Psoas muscle (tissue), 7 donors: ENCODE measurements at regions not wholly inside any gene's neighbourhood (a gene's known extent, or its start where the extent isn't known, plus 50 kb on each side); places are given as distances from the start of the nearest gene placed in this dataset.

Source experiments
- ATAC-seq, 4 donors: fragments of 200-7000 bp; cut with Tn5 transposase; one replicate each; pipeline ENCODE4 v1.9.1; 2020; ENCODE audit warnings: moderate library complexity in 3 of 4, mild to moderate bottlenecking in 2 of 4
- DNase-seq, 2 donors: peaks; one replicate each; pipeline ENCODE4 v3.0.0-alpha.2; 2020
- H3K27ac ChIP-seq: fragments of 200-600 bp; one replicate; pipeline ENCODE4 v1.8.0; 2022
- H3K27me3 ChIP-seq, 3 donors: fragments of 200-600 bp in 1 of 3; one replicate each; pipeline versions ENCODE4 v1.6.1 to v1.8.0; 2013 to 2022; ENCODE audit warnings: low read length in 2 of 3, mild to moderate bottlenecking in 2 of 3, moderate library complexity in 1 of 3; ENCODE audit not compliant: insufficient read depth in 3 of 3
- H3K36me3 ChIP-seq, 2 donors: fragments of 200-600 bp in 1 of 2; one replicate each; pipeline versions ENCODE4 v1.6.1 to v1.8.0; 2013 to 2022; ENCODE audit warnings: low read depth in 1 of 2, mild to moderate bottlenecking in 1 of 2, moderate library complexity in 1 of 2; ENCODE audit not compliant: insufficient read depth in 1 of 2
- H3K4me1 ChIP-seq: fragments of 200-600 bp; one replicate; pipeline ENCODE4 v1.8.0; 2022
- H3K4me3 ChIP-seq: fragments of 200-600 bp; one replicate; pipeline ENCODE4 v1.8.0; 2022; ENCODE audit warnings: mild to moderate bottlenecking
- H3K9me3 ChIP-seq: fragments of 200-600 bp; one replicate; pipeline ENCODE4 v1.8.0; 2022
- CTCF ChIP-seq: fragments of 200-600 bp; IDR thresholded peaks from one replicate; pipeline ENCODE4 v1.8.0; 2022; ENCODE audit warnings: antibody characterized with exemption
- WGBS, 3 donors: extraction: QIAGEN DNeasy Blood & Tissue Kit; methylation state at CpG; one replicate each; pipeline versions ENCODE4 v1.1.6 to v1.1.7; 2013; 5-methylcytosine and 5-hydroxymethylcytosine counted together
- intact Hi-C, 2 donors: fragments of 100-400 bp; cut with DNase I; formaldehyde crosslinking; loops; one replicate each; pipeline versions ENCODE4 v1.11.0 to v1.14.2; 2022
- donor health status: healthy with polysubstance abuse.
- donor health status: DM: no; HTN: no; CAD: no; lungs with moderate emphysema.
- donor health status: Bipolar disorder and iron deficiency.
- donor health status: healthy.
- donor health status: DM: yes; HTN: yes; CAD: no.
- donor health status: DM: no; HTN: no; CAD: no.
- donor health status: DM: yes; HTN: yes; CAD: no.

- TF ChIP-seq CTCF: no peak
- WGBS, 3 donors: 88 to 92% (median 89%) methylated on average over 4 of the region's 4 CpGs
- H3K4me3 ChIP-seq: no peak overlapping the region
- intact Hi-C loops: no loop called here
- H3K27ac ChIP-seq: no peak overlapping the region
- no peaks in the 10 kb centered on the region for H3K4me1 ChIP-seq
- no peaks in the 10 kb centered on the region for H3K9me3 ChIP-seq
- H3K36me3 ChIP-seq: no peaks in the 10 kb centered on the region
- H3K27me3 ChIP-seq: peaks cover 0 to 4% (median 0%) of the 10 kb centered on the region in 3 donors
- DNase-seq (no peak), ATAC-seq (no peak)
Measured at GRCh38 chr16:65622871-65623270, 501.0 kb upstream of the CDH11 start.

GRCh38 chr16:65622151-65622550 lies 500.3 kb upstream of the CDH11 start:
- TF ChIP-seq CTCF: no peak
- WGBS, 3 donors: 70 to 78% (median 75%) methylated on average over 5 of the region's 5 CpGs
- DNase-seq (no peak), ATAC-seq (no peak)
- Histone ChIP-seq H3K4me3 (no peak overlapping the region), H3K9me3 (no peaks in the 10 kb centered on the region), H3K27ac (no peak overlapping the region), H3K4me1 (no peaks in the 10 kb centered on the region), H3K27me3 (peaks cover 0 to 4% (median 0%) of the 10 kb centered on the region in 3 donors), H3K36me3 (no peaks in the 10 kb centered on the region)
- intact Hi-C loops: no loop called here

- TF ChIP-seq CTCF: no peak
- Histone ChIP-seq H3K9me3 (no peaks in the 10 kb centered on the region), H3K27me3 (peaks cover 0 to 4% (median 0%) of the 10 kb centered on the region in 3 donors), H3K4me1 (no peaks in the 10 kb centered on the region), H3K36me3 (no peaks in the 10 kb centered on the region), H3K27ac (no peak overlapping the region), H3K4me3 (no peak overlapping the region)
- no peak for ATAC-seq
- intact Hi-C loops: no loop called here
- DNase-seq: no peak
- WGBS, 3 donors: 88 to 93% (median 92%) methylated on average over 3 of the region's 3 CpGs
Measured at GRCh38 chr16:65621640-65622039, 499.8 kb upstream of the CDH11 start.

GRCh38 chr16:65619606-65620005 lies 497.7 kb upstream of the CDH11 start:
- peaks cover 0 to 4% (median 0%) of the 10 kb centered on the region in 3 donors for H3K27me3 ChIP-seq
- no peaks in the 10 kb centered on the region for H3K36me3 ChIP-seq
- H3K9me3 ChIP-seq: no peaks in the 10 kb centered on the region
- no peak overlapping the region for H3K27ac ChIP-seq
- no peak overlapping the region for H3K4me3 ChIP-seq
- no peak for TF ChIP-seq CTCF
- 57 to 62% (median 57%) methylated on average over 3 of the region's 3 CpGs for WGBS, 3 donors
- no peak for ATAC-seq
- intact Hi-C loops: no loop called here
- no peaks in the 10 kb centered on the region for H3K4me1 ChIP-seq
- DNase-seq: no peak

- WGBS, 3 donors: 58 to 74% (median 61%) methylated on average over 1 of the region's 1 CpG
- Histone ChIP-seq H3K9me3 (no peaks in the 10 kb centered on the region), H3K4me3 (no peak overlapping the region), H3K4me1 (no peaks in the 10 kb centered on the region), H3K27ac (no peak overlapping the region), H3K36me3 (no peaks in the 10 kb centered on the region), H3K27me3 (peaks cover 0 to 4% (median 0%) of the 10 kb centered on the region in 3 donors)
- DNase-seq (no peak), ATAC-seq (no peak)
- intact Hi-C loops: no loop called here
- TF ChIP-seq CTCF: no peak
Measured at GRCh38 chr16:65618931-65619330, 497.1 kb upstream of the CDH11 start.
